Kidney capillary endothelial cell (primary cell): ENCODE measurements at regions not wholly inside any gene's neighbourhood (a gene's known extent, or its start where the extent isn't known, plus 50 kb on each side); places are given as distances from the start of the nearest gene placed in this dataset.
A peak's percentile ranks its signal among the peaks of the same experiment; 100 is the strongest.

Experiments
- DNase-seq: peaks from one replicate; pipeline ENCODE4 v3.0.0-alpha.2; 2018; ENCODE audit warnings: low spot score

GRCh38 chr3:117254985-117255384 lies 545.4 kb downstream of the TUSC7 start:
- DNase-seq: no peak

- no peak for DNase-seq
These were observed 546.2 kb downstream of the TUSC7 start for GRCh38 chr3:117255736-117256135.

GRCh38 chr3:117261983-117262421 lies 552.4 kb downstream of the TUSC7 start:
- no peak for DNase-seq

GRCh38 chr3:117263270-117263669 lies 553.7 kb downstream of the TUSC7 start:
- no peak for DNase-seq

- no peak for DNase-seq
These were observed 554.2 kb downstream of the TUSC7 start for GRCh38 chr3:117263745-117264144.

- DNase-seq: no peak
These were observed 554.8 kb downstream of the TUSC7 start for GRCh38 chr3:117264204-117264994.

- DNase-seq: no peak
These were observed 557.2 kb downstream of the TUSC7 start for GRCh38 chr3:117266806-117267205.

- DNase-seq: no peak
These were observed 558.7 kb downstream of the TUSC7 start for GRCh38 chr3:117268318-117268717.

- DNase-seq: no peak
These were observed 562.7 kb downstream of the TUSC7 start for GRCh38 chr3:117272274-117272673.

GRCh38 chr3:117272876-117273523 lies 563.4 kb downstream of the TUSC7 start:
- DNase-seq: no peak

GRCh38 chr3:117277816-117278215 lies 568.2 kb downstream of the TUSC7 start:
- no peak for DNase-seq

GRCh38 chr3:117278424-117279190 lies 569.0 kb downstream of the TUSC7 start:
- DNase-seq: peak; percentile 55

GRCh38 chr3:117281371-117281770 lies 571.8 kb downstream of the TUSC7 start:
- DNase-seq: no peak

- no peak for DNase-seq
These were observed 573.0 kb downstream of the TUSC7 start for GRCh38 chr3:117282566-117282965.

- no peak for DNase-seq
These were observed 576.2 kb downstream of the TUSC7 start for GRCh38 chr3:117285737-117286136.

GRCh38 chr3:117286488-117286887 lies 576.9 kb downstream of the TUSC7 start:
- no peak for DNase-seq

GRCh38 chr3:117287602-117288001 lies 578.0 kb downstream of the TUSC7 start:
- no peak for DNase-seq

- no peak for DNase-seq
These were observed 581.9 kb downstream of the TUSC7 start for GRCh38 chr3:117291476-117291875.

GRCh38 chr3:117297065-117297464 lies 587.5 kb downstream of the TUSC7 start:
- DNase-seq: no peak

- DNase-seq: no peak
These were observed 588.0 kb downstream of the TUSC7 start for GRCh38 chr3:117297541-117297940.

- no peak for DNase-seq
These were observed 588.7 kb downstream of the TUSC7 start for GRCh38 chr3:117298273-117298672.

GRCh38 chr3:117302428-117302827 lies 592.8 kb downstream of the TUSC7 start:
- no peak for DNase-seq

GRCh38 chr3:117303443-117303842 lies 593.9 kb downstream of the TUSC7 start:
- no peak for DNase-seq
